Esophagus squamous epithelium (tissue), 4 donors: ENCODE measurements at regions not wholly inside any gene's neighbourhood (a gene's known extent, or its start where the extent isn't known, plus 50 kb on each side); places are given as distances from the start of the nearest gene placed in this dataset.

ENCODE experiments used
- POLR2A ChIP-seq, 4 donors: fragments of 450-650 bp; IDR thresholded peaks; one replicate each; pipeline ENCODE4 v1.6.1; 2017; ENCODE audit warnings: antibody characterized with exemption in 4 of 4, mild to moderate bottlenecking in 4 of 4, moderate library complexity in 3 of 4
- TF ChIP-seq, protein P1 (sequence below), 6 experiments: fragments of 450-650 bp in 4 of 6; fragments of 200-600 bp in 2 of 6; sonication (generic) in 2 of 6; IDR thresholded peaks; one replicate each; pipeline ENCODE4 v1.5.1; 2016 to 2019; ENCODE audit warnings: antibody characterized with exemption in 6 of 6, mild to moderate bottlenecking in 4 of 6, moderate library complexity in 4 of 6

DNA sequence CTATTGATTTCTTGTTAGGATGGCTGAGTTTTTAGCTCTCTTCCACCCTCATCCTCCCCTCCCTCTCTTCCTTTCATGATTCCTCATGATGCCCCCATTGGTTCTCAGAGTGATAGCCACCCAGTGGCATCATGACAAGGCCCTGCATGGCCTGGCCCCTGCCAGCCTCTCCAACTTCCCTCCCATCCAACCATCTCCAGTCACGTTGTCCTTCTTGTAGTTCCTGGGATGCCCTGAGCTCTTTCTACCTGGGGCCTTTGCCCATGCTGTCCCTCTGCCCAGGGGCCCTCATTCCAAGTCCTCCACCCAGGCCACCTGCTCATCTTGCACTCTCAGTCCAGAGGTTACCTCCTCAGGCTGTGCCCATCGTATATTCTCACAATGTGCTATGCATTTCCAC is 247.5 kb downstream of the TFCP2L1 start:
- TF ChIP-seq POLR2A (IDR thresholded peaks at IDR 0.05), result no peak
- TF ChIP-seq, protein P1, sequence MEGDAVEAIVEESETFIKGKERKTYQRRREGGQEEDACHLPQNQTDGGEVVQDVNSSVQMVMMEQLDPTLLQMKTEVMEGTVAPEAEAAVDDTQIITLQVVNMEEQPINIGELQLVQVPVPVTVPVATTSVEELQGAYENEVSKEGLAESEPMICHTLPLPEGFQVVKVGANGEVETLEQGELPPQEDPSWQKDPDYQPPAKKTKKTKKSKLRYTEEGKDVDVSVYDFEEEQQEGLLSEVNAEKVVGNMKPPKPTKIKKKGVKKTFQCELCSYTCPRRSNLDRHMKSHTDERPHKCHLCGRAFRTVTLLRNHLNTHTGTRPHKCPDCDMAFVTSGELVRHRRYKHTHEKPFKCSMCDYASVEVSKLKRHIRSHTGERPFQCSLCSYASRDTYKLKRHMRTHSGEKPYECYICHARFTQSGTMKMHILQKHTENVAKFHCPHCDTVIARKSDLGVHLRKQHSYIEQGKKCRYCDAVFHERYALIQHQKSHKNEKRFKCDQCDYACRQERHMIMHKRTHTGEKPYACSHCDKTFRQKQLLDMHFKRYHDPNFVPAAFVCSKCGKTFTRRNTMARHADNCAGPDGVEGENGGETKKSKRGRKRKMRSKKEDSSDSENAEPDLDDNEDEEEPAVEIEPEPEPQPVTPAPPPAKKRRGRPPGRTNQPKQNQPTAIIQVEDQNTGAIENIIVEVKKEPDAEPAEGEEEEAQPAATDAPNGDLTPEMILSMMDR (IDR thresholded peaks at IDR 0.05), result no peak
